ENCODE measurements at regions not wholly inside any gene's neighbourhood (a gene's known extent, or its start where the extent isn't known, plus 50 kb on each side); places are given as distances from the start of the nearest gene placed in this dataset.

DNA sequence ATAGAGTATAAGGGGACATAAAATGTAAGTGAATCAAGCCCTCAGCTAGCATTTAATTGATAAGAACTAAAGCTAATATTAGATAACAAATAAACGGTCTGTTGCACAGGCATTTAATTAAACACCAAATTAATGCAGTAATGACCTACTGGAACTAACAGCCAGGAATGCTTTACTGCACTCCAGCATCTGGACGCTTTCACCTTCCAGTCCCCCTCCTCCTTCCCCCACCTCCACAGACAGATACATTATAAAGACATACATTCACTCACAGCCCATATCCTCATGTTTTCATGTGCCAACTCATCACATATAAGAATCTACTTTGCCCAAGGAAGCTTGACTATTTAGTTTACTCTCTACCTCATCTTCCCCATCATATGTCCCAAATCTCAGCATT, 337.4 kb upstream of the PIK3C3 start:
- DNase-seq: no peak

DNA sequence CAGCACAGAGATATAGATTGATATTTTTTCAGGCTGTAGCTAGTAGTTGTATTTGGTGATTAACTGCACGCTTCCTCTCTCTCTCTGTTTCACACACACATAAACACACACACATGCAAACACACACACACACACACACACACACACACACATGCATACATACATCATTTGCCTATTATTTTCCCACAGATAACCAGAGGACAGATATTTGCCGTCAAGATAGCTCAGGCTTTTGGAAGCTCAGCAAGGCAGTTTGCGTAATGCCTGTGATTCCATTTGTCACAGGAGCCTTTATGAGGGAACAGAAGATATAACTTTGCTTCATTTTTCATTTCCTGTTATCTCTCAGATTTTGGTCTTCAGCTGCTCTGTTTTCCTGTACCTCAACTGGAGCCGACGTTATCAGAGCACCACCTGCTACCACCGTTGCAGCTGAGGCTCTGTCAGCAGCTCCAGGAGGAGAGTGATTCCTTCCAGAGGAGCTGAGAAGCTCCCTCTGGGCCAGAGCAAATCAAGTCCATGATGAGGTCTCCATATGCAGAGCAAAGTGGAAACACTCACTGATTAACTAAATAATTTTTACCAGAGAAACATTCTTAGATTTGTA, 341.9 kb upstream of the PIK3C3 start:
- DNase-seq: no peak

DNA sequence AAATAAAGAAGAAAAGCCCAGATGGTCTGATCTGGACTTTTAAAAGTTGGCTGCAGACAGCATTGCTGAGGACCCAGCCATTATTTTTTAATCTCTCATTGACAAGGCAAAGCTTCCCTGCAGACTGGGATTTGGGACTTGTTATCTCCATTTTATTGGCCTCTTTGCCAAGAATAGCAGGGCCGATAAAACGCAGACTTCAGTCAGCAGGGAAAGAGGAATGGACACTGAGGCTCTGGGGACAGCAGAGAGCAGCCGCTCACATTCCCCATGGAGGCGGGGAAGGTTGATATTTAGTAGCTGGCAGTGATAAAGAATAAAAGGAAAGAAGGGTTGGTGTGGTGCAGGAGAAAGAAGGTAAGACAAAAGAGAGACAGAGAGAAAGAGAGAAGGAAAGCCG, 350.1 kb upstream of the PIK3C3 start:
- DNase-seq: no peak

DNA sequence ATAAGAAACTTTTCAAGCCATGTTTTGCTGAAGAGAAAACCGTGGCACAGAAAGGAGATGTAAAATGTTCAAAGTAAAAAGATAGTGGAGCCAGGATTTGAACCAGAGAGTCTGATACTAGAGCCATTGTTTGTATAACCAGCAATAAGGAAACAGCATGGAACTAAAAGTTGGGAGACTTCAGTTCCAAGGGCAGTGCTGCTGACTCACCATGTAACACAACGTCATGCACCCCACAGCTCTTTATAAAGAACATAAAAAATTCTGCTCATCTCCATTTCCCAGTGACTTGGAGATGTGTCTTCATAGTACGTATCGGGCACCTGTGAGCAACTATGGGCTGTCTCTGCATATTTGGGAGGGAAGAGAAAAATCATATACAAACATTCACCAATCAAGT, 353.0 kb upstream of the PIK3C3 start:
- DNase-seq: no peak

DNA sequence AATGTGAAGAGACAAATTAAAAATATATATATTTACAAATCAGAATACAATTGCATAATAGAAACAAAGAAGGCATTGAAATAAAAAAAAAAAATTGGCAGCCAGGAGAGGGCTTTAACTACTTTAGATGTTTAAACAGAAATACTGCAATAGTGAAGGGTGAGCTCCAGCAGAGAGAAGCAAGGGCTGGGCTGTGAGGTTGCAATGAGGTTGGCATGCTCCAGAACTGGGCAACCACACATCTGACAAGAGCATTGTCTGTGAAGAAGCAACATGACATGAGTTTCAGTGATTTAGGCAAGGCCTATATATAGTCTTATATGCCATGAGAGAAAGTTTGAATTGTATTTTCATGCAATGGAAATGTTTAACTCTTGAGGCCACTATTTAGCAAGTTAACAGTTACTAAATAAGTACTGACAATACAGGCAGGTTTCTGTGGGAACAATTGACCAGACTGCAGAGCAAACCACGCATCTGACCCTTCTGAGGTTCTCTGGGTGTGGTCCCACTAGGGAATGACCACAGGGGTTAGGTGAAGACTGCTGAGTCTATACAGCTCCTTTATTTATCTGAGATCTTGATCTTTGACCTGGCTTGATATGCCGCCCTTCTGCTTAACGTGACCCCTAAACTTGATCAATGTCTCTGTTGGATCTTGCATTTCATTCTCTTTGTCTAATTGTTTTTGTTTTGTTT, 354.2 kb upstream of the PIK3C3 start:
- no peak for DNase-seq

DNA sequence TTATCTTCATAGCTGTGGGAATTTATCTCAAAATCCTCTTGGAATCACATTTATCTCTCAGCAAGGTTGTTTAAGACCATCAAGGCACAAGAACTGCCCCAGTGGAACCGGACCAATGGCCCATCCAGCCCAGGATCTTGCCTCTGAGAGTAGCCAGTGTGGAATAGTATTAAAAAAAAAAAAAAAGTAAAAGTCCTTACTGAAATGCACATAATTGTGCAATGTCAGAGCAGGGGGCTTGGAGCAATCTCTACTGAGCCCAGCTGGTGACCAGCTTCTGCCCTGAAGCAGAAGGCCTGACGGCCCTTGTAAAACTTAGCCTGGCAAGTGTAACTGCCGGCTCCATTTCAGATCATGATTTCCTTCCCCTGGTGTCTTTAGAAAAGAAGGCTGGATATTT, 355.6 kb upstream of the PIK3C3 start:
- no peak for DNase-seq

DNA sequence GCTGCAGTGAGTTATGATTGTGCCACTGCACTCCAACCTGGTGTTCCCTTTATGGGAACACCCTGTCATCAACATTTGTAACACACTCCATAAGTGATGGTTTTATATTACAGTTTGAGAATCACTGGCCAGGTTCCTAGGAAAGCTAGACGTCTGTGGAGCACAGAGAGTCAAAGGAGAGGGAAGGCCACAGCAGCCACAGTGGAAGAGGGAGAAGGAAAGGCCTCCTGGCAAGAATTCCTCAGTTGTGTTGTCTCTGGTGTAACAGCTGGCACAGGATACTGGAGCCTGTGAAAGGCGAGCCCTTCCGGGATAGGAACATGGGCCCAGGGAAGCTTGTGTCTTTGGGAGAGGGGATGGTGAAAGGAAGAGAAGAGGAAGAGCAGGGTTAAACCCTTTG, 360.5 kb upstream of the PIK3C3 start:
- DNase-seq: no peak

DNA sequence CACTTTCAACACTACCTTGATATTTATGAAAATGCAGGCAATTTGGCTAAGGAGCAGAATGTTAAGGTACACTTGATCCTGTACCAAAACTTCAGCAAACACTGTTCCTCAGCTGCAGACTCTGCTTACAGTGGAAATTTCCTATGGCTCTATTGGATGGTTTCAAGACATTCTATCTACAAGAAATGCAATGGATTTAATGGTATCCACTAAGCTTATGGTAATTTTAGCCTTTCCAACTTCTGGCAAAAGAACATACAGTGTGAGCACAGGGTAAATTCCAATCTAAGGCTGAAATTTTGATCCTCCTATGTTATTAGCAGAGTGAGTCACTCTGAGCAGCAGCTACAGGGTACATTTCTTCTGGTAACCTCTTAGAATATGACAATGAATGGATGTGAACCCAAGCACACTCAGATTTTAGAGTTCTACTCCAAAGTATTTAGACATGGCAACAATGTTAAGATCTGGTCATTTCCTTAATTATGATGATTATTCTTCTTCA, 361.8 kb upstream of the PIK3C3 start:
- no peak for DNase-seq

DNA sequence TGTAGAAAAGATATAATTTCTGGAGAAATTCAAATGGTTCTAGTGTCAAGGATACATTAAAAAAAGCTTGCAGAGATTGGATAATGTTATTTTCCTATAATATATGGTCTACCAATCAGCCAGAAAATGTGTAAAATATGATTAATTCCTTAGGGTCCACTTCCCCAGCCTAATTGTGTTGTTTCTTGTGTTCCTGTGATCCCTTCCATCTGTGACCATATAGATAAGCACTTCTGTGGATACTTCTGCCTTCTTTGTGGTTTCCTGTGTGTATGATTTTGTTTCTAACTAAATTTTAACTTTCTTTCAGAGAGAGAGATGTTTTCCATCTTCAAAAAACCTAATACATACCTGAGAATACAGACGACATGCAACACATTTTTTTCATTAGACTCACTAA, 367.1 kb upstream of the PIK3C3 start:
- no peak for DNase-seq

DNA sequence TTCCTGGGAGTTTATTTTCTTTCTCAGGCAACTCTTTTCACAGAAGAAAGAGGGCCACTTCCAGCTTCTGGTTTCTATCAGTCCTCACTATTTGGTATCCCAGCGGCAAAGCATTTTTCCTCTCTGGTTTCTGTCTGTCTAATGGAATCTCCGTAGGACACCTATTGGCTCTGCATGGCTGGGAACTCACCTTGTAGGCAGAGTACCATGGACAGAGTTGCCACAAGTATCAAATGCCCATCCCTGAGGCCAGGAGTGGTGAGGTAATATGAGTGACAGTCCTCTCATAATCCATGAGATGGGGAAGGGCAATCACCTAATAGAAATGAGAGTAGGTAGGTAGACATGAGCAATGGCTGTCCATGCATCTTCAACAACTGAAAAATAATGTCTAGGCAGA, 369.5 kb upstream of the PIK3C3 start:
- no peak for DNase-seq

DNA sequence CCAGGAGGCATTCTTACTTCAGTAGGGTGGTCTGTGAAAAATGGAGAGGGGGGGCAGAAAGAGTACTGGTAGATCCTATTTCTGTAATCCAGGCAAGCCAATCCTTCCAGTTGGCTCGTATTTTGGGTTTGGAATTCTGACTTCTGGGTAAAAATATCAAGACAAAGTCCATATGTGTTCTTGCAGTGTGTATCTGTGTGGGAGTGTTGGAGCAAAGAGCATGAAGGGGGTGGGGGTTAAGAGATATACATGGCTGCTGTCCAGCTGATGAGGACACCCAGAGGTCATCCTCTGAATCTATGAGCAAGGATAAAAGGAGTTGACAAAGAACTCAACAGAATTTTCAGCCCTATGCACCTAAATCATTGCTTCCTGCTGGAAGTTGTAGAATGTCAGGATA, 375.8 kb upstream of the PIK3C3 start:
- DNase-seq: no peak

DNA sequence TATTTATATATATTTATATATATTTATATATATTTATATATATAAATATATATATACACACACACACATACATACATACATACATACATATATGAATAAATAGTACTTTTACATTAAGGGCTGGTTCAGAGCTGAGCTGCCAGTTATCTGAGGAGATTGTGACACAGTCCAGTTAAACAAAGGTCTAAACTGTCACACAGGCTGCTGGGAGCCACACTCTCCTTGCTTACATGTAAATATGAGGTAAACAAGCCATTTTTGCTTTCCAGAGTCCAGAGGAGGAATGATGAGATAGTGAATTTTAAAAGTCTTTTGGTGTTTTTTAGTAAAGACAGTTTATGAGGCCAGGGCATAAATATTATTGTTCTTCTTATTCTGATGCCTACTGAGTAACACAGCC, 377.5 kb upstream of the PIK3C3 start:
- DNase-seq: no peak

DNA sequence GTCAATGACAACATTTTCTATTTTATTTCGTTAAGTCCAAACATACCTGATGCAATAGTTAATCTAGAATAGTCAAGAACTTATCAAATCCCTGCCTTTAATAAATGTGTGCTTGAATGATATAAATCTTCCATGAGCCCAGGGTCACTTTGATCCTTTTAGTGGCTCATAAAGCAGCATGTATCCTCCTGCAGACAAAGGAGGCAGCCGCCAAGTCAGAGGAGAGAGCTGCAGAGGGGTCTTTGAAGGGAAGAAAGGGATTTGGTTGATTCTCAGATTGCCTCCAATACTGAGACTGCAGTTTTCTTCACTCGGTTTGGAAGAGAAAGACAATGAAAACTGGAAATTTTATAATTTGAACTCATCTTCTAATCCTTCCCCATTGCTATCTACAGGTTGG, 378.4 kb upstream of the PIK3C3 start:
- DNase-seq: no peak

DNA sequence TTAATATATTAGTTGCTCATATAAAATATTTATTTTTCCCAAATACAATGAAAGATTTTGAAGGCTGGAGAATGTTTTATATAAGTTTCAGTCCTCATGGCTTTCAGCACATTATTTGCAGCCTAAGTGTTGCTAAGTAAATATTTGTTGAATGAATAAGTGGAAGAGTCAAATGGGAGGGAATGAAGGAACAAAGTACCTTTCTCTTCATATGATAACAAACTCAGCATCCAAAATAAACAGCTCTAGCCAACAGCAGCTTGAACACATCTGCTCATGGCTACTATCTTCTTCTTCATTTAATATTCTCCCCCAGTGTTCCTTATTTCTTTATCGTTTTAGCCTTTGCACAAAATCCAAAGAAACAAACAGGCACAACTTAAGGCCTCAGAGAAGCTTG, 385.2 kb upstream of the PIK3C3 start:
- DNase-seq: no peak

DNA sequence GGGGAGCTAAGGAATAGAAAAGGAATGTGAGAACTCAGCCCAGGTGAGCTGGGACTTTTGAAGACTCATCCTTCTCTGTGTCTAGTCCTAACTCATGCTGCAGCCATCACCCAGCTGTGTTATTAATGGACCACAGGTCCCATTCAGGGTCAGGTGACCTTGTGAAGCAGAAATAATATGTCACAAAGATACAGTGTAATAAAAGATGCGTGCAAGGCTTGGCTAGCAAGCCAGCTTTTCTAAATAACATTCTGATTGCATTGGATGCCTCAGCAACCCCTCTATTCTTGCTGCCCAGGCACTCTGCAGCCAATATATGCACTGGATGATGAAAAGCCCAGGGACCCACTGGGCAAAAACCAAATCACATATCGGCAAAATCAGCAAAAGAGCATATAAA, 393.1 kb upstream of the PIK3C3 start:
- DNase-seq: no peak

DNA sequence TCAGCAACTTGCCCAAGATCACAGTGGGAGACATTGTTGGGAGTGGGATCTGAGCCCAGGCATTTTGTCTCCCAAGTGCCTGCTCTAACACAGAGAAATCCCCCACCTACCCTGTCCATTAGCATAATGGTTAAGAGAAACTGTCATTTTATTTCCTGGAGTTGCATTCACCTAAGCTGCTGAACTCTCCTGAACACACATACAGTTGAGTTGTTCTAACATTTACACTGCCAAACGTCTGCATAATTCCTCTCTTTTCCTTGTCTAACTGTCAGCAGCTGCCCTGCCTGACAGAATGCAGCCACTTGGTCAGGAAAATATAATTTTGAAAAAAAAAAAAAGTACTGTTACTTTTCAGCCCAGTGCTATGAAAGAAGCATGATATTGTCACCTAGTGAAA, 396.3 kb upstream of the PIK3C3 start:
- DNase-seq: no peak

DNA sequence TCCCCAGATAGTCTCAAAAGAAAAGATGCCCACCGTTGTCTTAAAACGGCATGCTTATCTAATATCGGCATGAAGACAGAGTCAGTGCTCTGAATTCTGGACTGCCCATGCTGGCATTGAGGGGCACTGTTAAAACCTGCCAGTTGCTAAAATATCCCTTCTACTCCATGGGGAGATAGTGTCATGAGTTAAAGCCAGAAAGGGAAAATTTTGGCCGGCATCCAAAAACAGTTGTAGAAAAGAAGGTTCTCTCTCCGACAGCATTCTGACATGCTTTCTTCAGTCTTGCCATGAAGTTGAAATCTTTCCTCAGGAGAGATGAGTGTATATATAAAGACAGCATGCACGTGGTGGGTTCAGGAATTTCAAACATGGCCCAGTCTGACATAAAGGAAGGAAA, 401.3 kb upstream of the PIK3C3 start:
- no peak for DNase-seq

DNA sequence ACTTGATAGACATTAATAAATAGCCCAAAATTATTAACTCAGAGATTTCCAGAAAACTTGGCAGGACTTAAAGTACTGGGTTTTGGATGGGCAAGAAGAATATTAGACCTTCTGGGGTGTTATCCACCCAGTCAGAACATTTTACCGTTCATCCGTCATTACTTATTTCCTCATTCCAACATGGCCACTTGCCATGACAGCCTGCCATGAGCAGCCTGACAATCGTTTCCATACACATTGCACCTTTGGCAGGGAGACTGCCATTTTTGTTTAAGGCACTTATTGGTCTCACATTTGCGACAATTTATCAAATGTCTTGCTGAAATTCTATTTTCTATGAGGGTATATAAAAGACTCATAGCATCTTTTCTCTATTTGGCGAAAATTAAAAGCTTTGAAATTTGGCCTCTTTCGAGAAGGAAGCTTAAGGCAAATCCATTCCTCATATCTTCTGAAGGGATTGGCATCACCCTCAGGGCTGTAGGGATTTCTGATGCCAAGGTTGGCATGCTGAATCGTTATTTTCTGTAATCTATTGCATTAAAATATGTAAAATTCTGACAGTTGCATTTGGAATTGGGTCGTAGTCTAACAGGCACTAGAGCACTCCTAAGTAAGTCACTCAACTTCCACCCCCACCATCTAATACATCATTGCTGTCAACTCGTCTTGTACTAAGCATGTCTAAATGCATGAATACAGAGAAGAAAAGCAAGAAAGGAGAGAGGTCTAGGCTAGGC, 406.3 kb upstream of the PIK3C3 start:
- DNase-seq: no peak

DNA sequence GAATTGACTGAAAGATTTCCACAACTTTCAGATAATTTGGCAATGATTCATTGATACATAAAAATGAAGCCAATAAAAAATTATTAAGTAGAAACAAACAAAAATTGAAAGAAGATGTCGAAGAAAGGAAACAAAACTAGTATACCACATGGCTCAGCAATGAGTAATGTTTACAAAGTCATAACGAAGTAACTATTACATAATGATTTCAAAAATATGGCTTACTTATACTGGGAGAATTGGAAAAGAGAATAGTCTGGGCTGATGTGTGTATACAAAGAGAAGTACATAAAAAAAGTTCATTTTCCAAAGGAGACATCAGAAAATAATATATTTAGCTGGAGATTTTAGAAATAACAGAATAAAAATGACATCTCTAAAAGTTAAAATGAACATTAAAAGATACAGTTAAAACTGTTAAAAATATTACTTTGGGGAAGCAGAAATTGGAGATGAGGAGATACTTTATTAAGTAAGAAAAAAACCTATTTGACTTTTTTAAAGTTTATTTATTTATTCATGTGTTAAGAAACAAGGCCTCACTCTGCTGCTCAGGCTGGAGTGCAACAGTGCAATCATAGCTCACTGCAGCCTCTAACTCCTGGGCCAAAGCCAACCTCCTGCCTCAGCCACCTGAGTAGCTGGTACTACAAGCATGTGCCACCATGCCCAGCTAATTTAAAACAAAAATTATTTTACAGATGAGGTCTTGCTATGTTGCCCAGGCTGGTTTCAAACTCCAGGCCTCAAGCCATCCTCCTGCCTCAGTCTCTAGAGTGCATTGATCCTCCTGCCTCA, 409.7 kb upstream of the PIK3C3 start:
- no peak for DNase-seq

DNA sequence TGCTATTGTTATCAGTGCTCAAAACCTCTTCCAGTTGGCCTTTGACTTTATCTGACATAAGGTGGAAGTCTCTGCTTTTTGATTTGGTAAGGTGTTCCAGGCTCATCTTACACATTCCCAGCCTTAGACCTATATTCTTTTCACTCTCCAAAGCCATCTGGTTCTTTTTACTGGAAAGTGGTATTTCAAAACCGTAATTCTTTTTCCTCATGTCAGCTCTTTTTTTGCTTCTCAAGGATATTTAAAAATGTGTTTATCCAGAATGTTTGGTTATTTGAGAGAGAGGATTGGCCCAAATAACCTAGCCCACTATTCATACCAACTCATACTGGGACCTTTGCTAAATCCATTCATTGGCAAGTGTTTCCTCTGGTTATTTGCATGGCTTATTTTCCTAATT, 411.2 kb upstream of the PIK3C3 start:
- DNase-seq: no peak

DNA sequence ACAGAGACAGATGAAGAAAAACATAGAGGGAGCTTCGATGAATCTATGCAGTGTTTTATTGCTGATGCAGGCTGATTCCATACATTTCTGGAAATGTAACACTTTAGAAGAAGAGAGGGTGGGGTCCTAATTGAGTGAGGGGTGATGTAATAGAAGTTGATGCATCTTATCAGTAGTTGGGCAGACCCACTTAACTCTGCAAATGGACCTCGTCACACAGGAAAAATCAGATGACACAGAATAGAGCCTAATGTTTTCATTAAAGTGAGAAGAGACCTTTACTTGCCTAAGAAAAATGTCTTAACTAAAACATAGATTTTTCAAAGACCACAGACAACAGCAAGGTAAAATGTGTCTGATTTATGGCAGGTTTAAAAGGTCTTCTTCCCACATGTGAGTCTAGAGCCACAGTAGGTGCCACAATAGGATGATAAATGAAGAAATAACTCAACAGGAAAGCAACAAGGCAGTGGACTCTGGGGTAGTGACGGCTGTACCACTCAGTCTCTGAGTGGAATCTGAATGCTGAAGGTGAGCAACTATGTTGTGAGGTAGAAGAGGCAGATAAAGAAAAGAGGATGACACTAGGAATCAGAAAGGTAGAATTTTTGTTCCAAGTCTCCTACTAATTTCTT, 414.7 kb upstream of the PIK3C3 start:
- no peak for DNase-seq

DNA sequence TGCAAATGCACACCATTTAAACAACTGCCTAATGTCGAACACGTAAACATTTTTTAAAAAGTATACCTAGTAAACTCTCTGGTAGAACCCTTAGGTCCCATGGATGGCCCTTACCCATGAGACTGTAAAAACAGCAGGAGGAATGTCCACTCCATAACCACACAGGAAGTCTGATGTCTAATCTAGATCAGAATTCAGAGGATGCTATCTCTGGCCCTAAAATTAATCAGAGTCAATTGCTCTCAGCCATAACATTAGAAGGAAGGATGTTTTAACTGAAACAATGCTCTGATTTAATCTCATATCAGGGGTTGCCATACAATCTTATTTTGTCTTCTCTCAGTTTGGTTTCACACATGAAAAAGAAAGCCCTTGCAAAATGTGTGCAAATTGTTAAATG, 416.3 kb upstream of the PIK3C3 start:
- DNase-seq: no peak

DNA sequence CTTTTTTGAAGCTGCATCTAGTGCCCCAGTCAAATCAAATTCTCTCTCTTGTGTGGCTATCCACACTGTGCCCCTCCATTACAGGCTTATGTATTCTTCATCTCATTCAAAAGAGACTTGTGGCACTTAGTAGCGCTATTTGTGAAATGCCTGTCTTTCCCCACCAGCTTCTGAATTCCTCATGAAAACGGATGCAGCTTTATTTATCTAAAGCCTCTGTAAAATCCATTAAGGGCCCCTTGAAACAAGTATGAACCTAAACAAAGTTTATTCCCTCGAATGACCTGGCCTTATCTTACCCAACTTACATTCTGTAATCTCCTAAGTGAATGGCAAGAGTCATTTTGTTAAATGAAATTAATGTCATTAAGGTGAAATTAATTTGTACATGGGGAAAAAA, 417.4 kb upstream of the PIK3C3 start:
- no peak for DNase-seq

All from NCI-H1048 (cell line).